GM18858 (cell line): ENCODE measurements at regions not wholly inside any gene's neighbourhood (a gene's known extent, or its start where the extent isn't known, plus 50 kb on each side); places are given as distances from the start of the nearest gene placed in this dataset.

Source experiments
- ATAC-seq: cut with Tn5 transposase; IDR thresholded peaks from one replicate; pipeline ENCODE4 v1.9.1; 2021; ENCODE audit not compliant: unreplicated experiment

- no peak for ATAC-seq
Measured at GRCh38 chr1:113255720-113256347, 134.5 kb upstream of the MAGI3 start.

GRCh38 chr1:113256348-113256729 lies 134.0 kb upstream of the MAGI3 start:
- ATAC-seq: no peak

DNA sequence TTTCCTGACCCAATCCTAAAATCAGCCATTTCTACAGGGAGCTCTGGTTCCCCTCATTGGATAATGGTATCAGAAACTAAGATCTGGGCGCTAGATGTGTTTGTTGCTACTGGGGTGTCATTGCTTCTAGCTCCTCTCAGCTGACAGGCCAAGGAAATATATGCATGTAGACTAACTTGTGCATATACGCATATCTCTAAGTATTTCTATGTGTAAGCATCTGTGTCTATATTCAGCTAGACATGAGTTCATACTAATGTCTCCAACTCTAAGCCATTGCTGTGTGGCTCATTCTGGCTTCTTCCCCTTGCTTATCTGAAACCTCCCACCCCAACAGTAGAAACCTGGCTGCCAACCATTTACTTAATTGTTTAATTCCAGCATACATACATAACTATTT lies 130.3 kb upstream of the MAGI3 start:
- no peak for ATAC-seq

DNA sequence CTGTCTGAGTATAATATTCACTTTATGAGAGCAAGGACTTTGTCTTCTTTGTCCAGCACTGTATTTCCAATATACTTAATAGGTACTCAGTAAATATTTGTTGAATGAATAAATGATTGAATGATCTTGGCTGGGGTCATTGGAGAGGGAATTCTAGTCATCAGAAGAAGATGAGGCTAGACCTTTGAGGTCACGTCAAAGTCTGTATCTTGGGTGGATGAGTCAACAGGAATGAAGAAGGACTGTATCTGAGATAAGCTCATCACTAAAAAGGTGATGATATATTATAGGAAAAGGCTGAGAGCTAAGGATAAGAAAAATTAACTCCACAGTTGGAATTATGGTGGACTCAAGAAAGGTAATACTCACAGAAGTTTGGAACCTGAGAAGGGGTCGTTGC lies 125.1 kb upstream of the MAGI3 start:
- no peak for ATAC-seq

DNA sequence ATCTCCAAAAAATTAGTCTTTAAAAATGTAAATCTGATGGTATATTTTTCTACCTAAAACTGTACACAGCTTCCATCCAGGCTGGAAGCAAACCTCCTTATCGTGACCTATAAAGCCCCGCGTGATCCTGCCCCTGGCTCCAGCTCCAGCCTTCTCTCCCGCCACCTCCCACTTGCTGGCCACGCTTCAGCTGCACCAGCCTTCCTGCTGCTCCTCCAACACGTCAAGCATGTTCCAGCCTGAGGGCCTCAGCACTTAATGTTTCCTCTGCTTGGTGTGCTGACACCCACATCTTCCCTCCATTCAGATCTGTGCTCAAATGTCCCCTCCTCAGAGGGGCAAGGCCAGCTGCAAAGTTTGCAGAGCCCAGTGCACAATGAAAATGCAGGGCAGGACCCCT lies 123.5 kb upstream of the MAGI3 start:
- ATAC-seq: no peak

- ATAC-seq: no peak
Measured at GRCh38 chr1:113269168-113269963, 120.9 kb upstream of the MAGI3 start.

- ATAC-seq: no peak
Measured at GRCh38 chr1:113271039-113271438, 119.3 kb upstream of the MAGI3 start.

GRCh38 chr1:113275083-113275482 lies 115.2 kb upstream of the MAGI3 start:
- no peak for ATAC-seq

- no peak for ATAC-seq
Measured at GRCh38 chr1:113275691-113276090, 114.6 kb upstream of the MAGI3 start.

DNA sequence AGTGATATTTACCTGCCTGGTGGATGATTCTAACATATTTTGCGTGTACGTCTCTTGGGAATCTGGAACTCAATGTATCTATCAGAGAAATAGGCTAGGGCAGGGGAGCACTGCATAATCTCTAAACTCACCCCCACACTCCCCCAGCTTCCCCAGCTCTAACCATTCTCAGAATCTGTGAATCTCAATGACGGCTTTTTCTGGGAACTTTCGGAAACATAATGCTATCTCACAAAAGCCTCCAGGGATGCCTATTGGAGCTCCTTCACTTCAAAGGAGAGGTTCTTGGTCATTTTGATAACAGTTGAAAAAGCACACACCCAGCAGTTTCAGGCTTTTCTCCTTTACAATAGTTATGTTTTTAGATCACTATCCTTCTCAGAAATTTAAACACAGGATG lies 113.8 kb upstream of the MAGI3 start:
- no peak for ATAC-seq

DNA sequence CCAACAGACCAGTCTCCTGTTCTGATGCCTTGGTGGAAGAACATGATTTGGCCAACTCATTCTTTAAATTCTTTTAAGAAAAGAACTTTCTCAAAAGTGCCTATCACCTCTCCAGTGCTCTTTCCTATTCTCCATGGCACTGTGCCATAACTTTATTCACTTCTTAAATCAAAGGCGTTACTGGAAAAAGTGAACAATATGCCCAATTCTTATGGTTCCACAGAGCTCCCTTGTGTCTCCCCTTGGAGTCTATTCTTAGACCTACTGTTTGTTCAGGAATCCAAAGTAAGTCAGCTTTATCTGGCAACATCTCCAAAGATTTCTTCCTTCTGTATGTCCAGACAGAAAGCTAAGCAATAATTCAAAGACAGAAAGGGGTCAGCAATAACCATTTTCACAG lies 111.9 kb upstream of the MAGI3 start:
- no peak for ATAC-seq

DNA sequence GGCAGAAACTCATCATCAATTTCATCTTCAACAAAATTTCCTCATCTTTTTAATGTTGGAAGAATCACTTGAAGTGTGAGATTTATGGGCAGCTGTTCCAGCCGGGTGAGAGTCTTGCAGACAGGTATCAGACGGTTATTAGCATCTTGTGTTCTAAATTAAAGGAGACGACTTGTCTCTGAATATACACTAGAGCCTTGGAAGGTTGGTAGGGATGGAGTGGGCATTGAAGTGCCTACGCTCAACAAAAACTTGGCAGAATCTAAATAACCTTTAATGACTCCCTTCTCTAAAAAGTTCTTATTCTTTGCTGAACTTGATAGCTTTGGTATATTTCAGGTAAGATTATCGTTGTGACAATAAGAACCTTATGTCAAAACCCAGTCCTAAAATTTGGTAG lies 111.5 kb upstream of the MAGI3 start:
- no peak for ATAC-seq

GRCh38 chr1:113279776-113280391 lies 110.4 kb upstream of the MAGI3 start:
- ATAC-seq: no peak

DNA sequence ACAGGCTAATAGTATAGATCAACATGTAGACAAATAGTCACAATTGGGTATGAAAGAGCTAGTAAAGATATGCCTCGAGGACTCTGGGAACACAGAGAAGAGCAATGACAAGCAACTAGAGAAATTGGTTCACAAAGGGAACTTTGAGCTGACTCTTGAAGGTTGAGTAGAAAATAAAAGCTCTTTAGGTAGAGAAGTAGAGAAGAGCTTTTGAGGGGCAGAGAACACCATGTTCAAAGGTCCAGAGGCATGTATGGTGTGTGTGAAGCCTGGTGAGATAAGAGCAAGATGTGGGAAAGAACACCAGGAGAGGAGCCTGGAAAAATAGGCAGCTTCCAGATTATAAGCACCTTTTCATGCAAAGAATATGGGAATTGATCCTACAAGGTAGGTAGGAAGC lies 109.7 kb upstream of the MAGI3 start:
- no peak for ATAC-seq

DNA sequence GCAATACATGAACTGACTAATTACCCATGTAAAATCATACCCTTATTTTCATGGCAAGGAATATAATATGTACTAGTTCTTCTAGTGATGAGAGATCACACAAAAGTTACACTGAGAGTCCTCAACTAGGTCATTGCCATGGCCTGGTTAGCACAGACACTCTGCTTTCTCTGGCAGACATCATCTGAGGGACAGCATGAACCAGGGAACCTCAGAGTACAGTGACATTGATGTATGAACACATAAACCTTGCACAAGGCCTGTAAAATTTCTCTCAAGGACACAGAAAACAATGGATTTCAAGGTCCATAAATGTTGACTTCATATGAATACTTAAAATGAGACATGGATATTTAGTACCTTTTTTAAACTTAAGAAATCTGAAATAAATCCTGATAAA lies 108.8 kb upstream of the MAGI3 start:
- no peak for ATAC-seq

DNA sequence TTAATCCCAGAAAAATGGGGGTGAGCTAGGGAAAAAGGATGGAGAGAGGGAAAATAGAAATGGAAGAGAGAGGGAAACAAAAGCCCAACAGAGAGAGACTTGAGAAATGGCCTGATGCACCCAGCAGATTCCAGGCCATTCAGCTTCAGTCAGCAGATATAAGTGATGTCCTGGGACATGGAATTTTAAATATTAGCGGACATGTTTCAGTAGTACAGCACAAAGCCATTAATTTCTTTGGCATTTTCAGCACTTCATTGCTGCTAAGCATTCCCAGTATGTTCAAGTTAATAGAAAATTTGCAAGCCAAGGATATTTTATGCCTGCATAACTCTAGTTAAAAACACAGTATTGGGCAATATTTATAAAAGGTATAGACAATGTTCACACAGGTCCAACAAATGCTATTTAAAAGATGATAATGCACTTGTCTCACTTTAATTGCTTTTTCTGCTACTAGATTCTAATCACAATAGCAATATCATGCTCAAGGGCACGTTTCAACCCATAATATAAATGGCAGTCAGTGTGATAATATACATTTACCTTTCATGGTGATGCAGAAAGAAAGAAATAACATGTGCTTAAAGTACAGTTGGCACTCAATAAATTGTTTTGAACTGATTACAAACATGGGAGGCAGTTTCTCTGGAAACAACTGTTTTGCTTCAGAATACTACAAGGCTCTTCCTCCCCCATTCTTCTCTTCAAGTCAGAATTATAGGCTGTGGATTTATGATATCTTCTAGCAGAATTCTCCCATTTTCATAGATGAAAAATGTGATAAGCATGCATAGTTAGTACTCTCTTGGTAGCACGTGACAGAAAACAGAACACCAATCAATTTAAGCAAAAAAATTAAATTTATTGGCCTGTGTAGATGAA lies 108.1 kb upstream of the MAGI3 start:
- no peak for ATAC-seq

GRCh38 chr1:113282893-113283285 lies 107.4 kb upstream of the MAGI3 start:
- ATAC-seq: no peak

GRCh38 chr1:113283914-113284313 lies 106.4 kb upstream of the MAGI3 start:
- no peak for ATAC-seq

GRCh38 chr1:113286156-113286555 lies 104.2 kb upstream of the MAGI3 start:
- ATAC-seq: no peak

GRCh38 chr1:113291777-113292602 lies 98.3 kb upstream of the MAGI3 start:
- ATAC-seq: no peak
